ENCODE measurements at regions not wholly inside any gene's neighbourhood (a gene's known extent, or its start where the extent isn't known, plus 50 kb on each side); places are given as distances from the start of the nearest gene placed in this dataset.

- no peak overlapping the region for H3K27ac ChIP-seq
- peaks cover 8% of the 10 kb centered on the region; the same call in 1 of the 2 replicates for H3K4me1 ChIP-seq (ENCODE audit: insufficient read depth)
- no peaks in the 10 kb centered on the region for H3K36me3 ChIP-seq (ENCODE audit: low read depth)
- H3K9me3 ChIP-seq (ENCODE audit: low read depth) = no peaks in the 10 kb centered on the region
- no peak overlapping the region for H3K9ac ChIP-seq
- peaks cover 14% of the 10 kb centered on the region; the same call in 1 of the 2 replicates for H3F3A ChIP-seq (ENCODE audit: insufficient read depth)
- in situ Hi-C loops (cut with MboI) = no loop called here
- no peak overlapping the region for H3K4me3 ChIP-seq
- H2AFZ ChIP-seq = no peak overlapping the region
- no peak for DNase-seq
- H3K79me2 ChIP-seq (ENCODE audit: insufficient read depth) = no peaks in the 10 kb centered on the region
- H3K9me2 ChIP-seq (ENCODE audit: insufficient read depth) = no peaks in the 10 kb centered on the region
- no peak overlapping the region for H3K4me2 ChIP-seq (ENCODE audit: unreplicated experiment)
- WGBS, 2 experiments (ENCODE audit: low coverage in 1 of 2, low lambda C conversion rate in 2 of 2, missing lambda C conversion rate in 2 of 2) = 94 to 95% methylated on average over 6 of the region's 6 CpGs
- no peaks in the 10 kb centered on the region for H3K27me3 ChIP-seq (replicated peaks; ENCODE audit: insufficient read depth)
- no peaks in the 10 kb centered on the region for H4K20me1 ChIP-seq (ENCODE audit: insufficient read depth)
- no peak for TF ChIP-seq EZH2 (IDR thresholded peaks at IDR 0.05; ENCODE audit: insufficient read depth, poor library complexity, severe bottlenecking)
- no peak for TF ChIP-seq EZH2phosphoT487 (IDR thresholded peaks at IDR 0.05; ENCODE audit: insufficient read depth, low read depth)
Observed at GRCh38 chr2:8393506-8393905, 288.4 kb upstream of the ID2 start.

GRCh38 chr2:8394131-8394530 lies 287.7 kb upstream of the ID2 start:
- Histone ChIP-seq H3K36me3 (ENCODE audit: low read depth) (no peaks in the 10 kb centered on the region), H3K4me1 (ENCODE audit: insufficient read depth) (peaks cover 8% of the 10 kb centered on the region; the same call in 1 of the 2 replicates), H3K27me3 (replicated peaks; ENCODE audit: insufficient read depth) (no peaks in the 10 kb centered on the region), H2AFZ (no peak overlapping the region), H3K27ac (no peak overlapping the region), H3K9me2 (ENCODE audit: insufficient read depth) (no peaks in the 10 kb centered on the region), H3K4me3 (no peak overlapping the region), H3K4me2 (ENCODE audit: unreplicated experiment) (no peak overlapping the region), H3K9me3 (ENCODE audit: low read depth) (no peaks in the 10 kb centered on the region), H3K79me2 (ENCODE audit: insufficient read depth) (no peaks in the 10 kb centered on the region), H3F3A (ENCODE audit: insufficient read depth) (peaks cover 15% of the 10 kb centered on the region; the same call in 1 of the 2 replicates), H3K9ac (no peak overlapping the region), H4K20me1 (ENCODE audit: insufficient read depth) (no peaks in the 10 kb centered on the region)
- TF ChIP-seq EZH2 (IDR thresholded peaks at IDR 0.05; ENCODE audit: insufficient read depth, poor library complexity, severe bottlenecking) = no peak
- no peak for TF ChIP-seq EZH2phosphoT487 (IDR thresholded peaks at IDR 0.05; ENCODE audit: insufficient read depth, low read depth)
- WGBS, 2 experiments (ENCODE audit: low coverage in 1 of 2, low lambda C conversion rate in 2 of 2, missing lambda C conversion rate in 2 of 2) = 87 to 89% methylated on average over 5 of the region's 5 CpGs
- in situ Hi-C loops (cut with MboI) = no loop called here
- no peak for DNase-seq

GRCh38 chr2:8394569-8395359 lies 287.1 kb upstream of the ID2 start:
- Histone ChIP-seq H3K4me2 (ENCODE audit: unreplicated experiment) (no peak overlapping the region), H3K4me1 (ENCODE audit: insufficient read depth) (peaks cover 2% of the 10 kb centered on the region; the same call in 1 of the 2 replicates), H3K36me3 (ENCODE audit: low read depth) (no peaks in the 10 kb centered on the region), H3K27me3 (replicated peaks; ENCODE audit: insufficient read depth) (no peaks in the 10 kb centered on the region), H2AFZ (no peak overlapping the region), H3K9me3 (ENCODE audit: low read depth) (no peaks in the 10 kb centered on the region), H3K9ac (no peak overlapping the region), H3K79me2 (ENCODE audit: insufficient read depth) (no peaks in the 10 kb centered on the region), H3K9me2 (ENCODE audit: insufficient read depth) (no peaks in the 10 kb centered on the region), H3K27ac (no peak overlapping the region), H3K4me3 (no peak overlapping the region), H4K20me1 (ENCODE audit: insufficient read depth) (no peaks in the 10 kb centered on the region), H3F3A (ENCODE audit: insufficient read depth) (peaks cover 9% of the 10 kb centered on the region; the same call in 1 of the 2 replicates)
- in situ Hi-C loops (cut with MboI) = no loop called here
- TF ChIP-seq EZH2 (IDR thresholded peaks at IDR 0.05; ENCODE audit: insufficient read depth, poor library complexity, severe bottlenecking) (no peak), EZH2phosphoT487 (IDR thresholded peaks at IDR 0.05; ENCODE audit: insufficient read depth, low read depth) (no peak)
- 95 to 96% methylated on average over 9 of the region's 9 CpGs for whole genome bisulfite sequencing, 2 experiments (ENCODE audit: low coverage in 1 of 2, low lambda C conversion rate in 2 of 2, missing lambda C conversion rate in 2 of 2)
- DNase-seq = no peak

GRCh38 chr2:8395718-8396117 lies 286.1 kb upstream of the ID2 start:
- Histone ChIP-seq H3K4me1 (ENCODE audit: insufficient read depth) (no peaks in the 10 kb centered on the region), H3F3A (ENCODE audit: insufficient read depth) (peaks cover 7% of the 10 kb centered on the region; the same call in 1 of the 2 replicates), H3K79me2 (ENCODE audit: insufficient read depth) (no peaks in the 10 kb centered on the region), H3K9me2 (ENCODE audit: insufficient read depth) (no peaks in the 10 kb centered on the region), H4K20me1 (ENCODE audit: insufficient read depth) (no peaks in the 10 kb centered on the region), H2AFZ (no peak overlapping the region), H3K27me3 (replicated peaks; ENCODE audit: insufficient read depth) (no peaks in the 10 kb centered on the region), H3K27ac (no peak overlapping the region), H3K9me3 (ENCODE audit: low read depth) (no peaks in the 10 kb centered on the region), H3K9ac (no peak overlapping the region), H3K36me3 (ENCODE audit: low read depth) (no peaks in the 10 kb centered on the region), H3K4me2 (ENCODE audit: unreplicated experiment) (no peak overlapping the region), H3K4me3 (no peak overlapping the region)
- WGBS, 2 experiments (ENCODE audit: low coverage in 1 of 2, low lambda C conversion rate in 2 of 2, missing lambda C conversion rate in 2 of 2) = 80% methylated on average over 1 of the region's 1 CpG; no CpG with 5 or more reads in 1 of the 2 experiments
- in situ Hi-C loops (cut with MboI) = no loop called here
- no peak for TF ChIP-seq EZH2phosphoT487 (IDR thresholded peaks at IDR 0.05; ENCODE audit: insufficient read depth, low read depth)
- no peak for TF ChIP-seq EZH2 (IDR thresholded peaks at IDR 0.05; ENCODE audit: insufficient read depth, poor library complexity, severe bottlenecking)
- no peak for DNase-seq

Measured in GM23248 (cell line).